ENCODE measurements at regions not wholly inside any gene's neighbourhood (a gene's known extent, or its start where the extent isn't known, plus 50 kb on each side); places are given as distances from the start of the nearest gene placed in this dataset.

DNA sequence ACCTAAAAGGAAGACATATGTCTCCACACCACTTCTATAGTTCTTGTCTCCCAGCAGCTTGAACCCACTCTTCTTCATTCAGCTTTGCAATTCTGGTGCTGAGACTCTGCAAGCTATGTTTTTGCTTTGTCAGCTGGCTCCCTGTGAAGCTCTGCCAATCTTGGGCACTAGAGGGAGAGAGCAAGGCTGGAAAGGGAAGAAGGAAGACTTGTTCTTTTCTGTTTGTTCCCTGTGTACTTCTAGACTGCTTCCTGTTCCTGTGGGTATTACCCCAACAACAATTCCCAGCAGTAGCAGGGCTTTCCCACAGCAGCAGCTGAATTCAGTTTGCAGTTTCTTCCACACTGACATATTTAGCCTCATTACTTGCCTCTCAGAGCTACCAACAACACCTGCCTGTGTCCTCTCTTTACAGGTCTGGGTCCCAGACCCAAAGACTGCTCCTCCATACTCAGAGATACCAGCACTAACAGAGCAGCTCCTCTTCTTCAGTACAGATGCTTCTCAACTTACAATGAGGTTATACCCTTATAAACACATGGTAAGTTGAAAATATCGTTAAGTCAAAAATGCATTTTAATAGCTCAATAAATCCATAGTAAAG, 275.2 kb upstream of the NEGR1 start:
- no peak for TF ChIP-seq EZH2 (IDR thresholded peaks at IDR 0.05; ENCODE audit: insufficient read depth, poor library complexity, severe bottlenecking)
- no peak for TF ChIP-seq EZH2phosphoT487 (IDR thresholded peaks at IDR 0.05; ENCODE audit: insufficient read depth, low read depth)
